Neural progenitor cell (in vitro differentiated cells): ENCODE measurements at regions not wholly inside any gene's neighbourhood (a gene's known extent, or its start where the extent isn't known, plus 50 kb on each side); places are given as distances from the start of the nearest gene placed in this dataset.
A peak's percentile ranks its signal among the peaks of the same experiment; 100 is the strongest.

ENCODE experiments used
- DNase-seq: peaks from one replicate; pipeline ENCODE4 v3.0.0-alpha.2; 2016; ENCODE audit warnings: low spot score
- H2AFZ ChIP-seq: fragments of 200-600 bp; sonication (generic); replicated peaks from 2 replicates; pipeline ENCODE4 v1.6.1; 2016; ENCODE audit warnings: antibody characterized with exemption
- H3F3A ChIP-seq: fragments of 200-600 bp; sonication (generic); 2 replicates; pipeline ENCODE4 v1.6.1; 2016; ENCODE audit warnings: antibody characterized with exemption, low read depth
- H3K27ac ChIP-seq: fragments of 200-600 bp; sonication (generic); 2 replicates; pipeline ENCODE4 v1.5.1; 2016; ENCODE audit warnings: mild to moderate bottlenecking
- H3K27me3 ChIP-seq: fragments of 200-600 bp; sonication (generic); 2 replicates; pipeline ENCODE4 v1.6.1; 2016; ENCODE audit warnings: mild to moderate bottlenecking, moderate library complexity
- H3K36me3 ChIP-seq: fragments of 200-600 bp; sonication (generic); 2 replicates; pipeline ENCODE4 v1.5.1; 2016
- H3K4me1 ChIP-seq: fragments of 200-600 bp; sonication (generic); 2 replicates; pipeline ENCODE4 v1.6.1; 2016; ENCODE audit warnings: mixed run types
- H3K4me2 ChIP-seq: fragments of 200-600 bp; sonication (generic); 2 replicates; pipeline ENCODE4 v1.6.1; 2016
- H3K4me3 ChIP-seq: fragments of 200-600 bp; sonication (generic); 2 replicates; pipeline ENCODE4 v1.5.1; 2016
- H3K79me2 ChIP-seq: fragments of 200-600 bp; sonication (generic); 2 replicates; pipeline ENCODE4 v1.6.1; 2016; ENCODE audit warnings: low read depth
- H3K9ac ChIP-seq: fragments of 200-600 bp; sonication (generic); 2 replicates; pipeline ENCODE4 v1.6.1; 2016
- H3K9me3 ChIP-seq: fragments of 200-600 bp; sonication (generic); 2 replicates; pipeline ENCODE4 v1.5.1; 2016; ENCODE audit warnings: low read depth
- H4K20me1 ChIP-seq: fragments of 200-600 bp; sonication (generic); 2 replicates; pipeline ENCODE4 v1.6.1; 2016; ENCODE audit warnings: low read depth
- H3K27ac Mint-ChIP-seq: 3 replicates; pipeline ENCODE4 v1.8.0; 2021; ENCODE audit warnings: mixed read lengths
- H3K27me3 Mint-ChIP-seq: 2 replicates; pipeline ENCODE4 v1.8.0; 2022; ENCODE audit warnings: low read depth, mild to moderate bottlenecking, inconsistent platforms, moderate library complexity, mixed read lengths; ENCODE audit not compliant: insufficient read depth
- H3K36me3 Mint-ChIP-seq: 3 replicates; pipeline ENCODE4 v1.8.0; 2021; ENCODE audit warnings: mixed read lengths
- H3K4me1 Mint-ChIP-seq: 3 replicates; pipeline ENCODE4 v1.8.0; 2021; ENCODE audit warnings: mixed read lengths
- H3K4me3 Mint-ChIP-seq: 3 replicates; pipeline ENCODE4 v1.8.0; 2021; ENCODE audit warnings: mild to moderate bottlenecking, moderate library complexity, mixed read lengths
- H3K9me3 Mint-ChIP-seq: 3 replicates; pipeline ENCODE4 v1.8.0; 2020; ENCODE audit warnings: mixed read lengths
- CTCF ChIP-seq: fragments of 200-600 bp; sonication (generic); IDR thresholded peaks from 2 replicates; pipeline ENCODE4 v1.5.1; 2017; ENCODE audit warnings: antibody characterized with exemption, mild to moderate bottlenecking
- EZH2 ChIP-seq: fragments of 200-600 bp; sonication (generic); IDR thresholded peaks from 2 replicates; pipeline ENCODE4 v1.6.1; 2017; ENCODE audit warnings: antibody characterized with exemption, mild to moderate bottlenecking, moderate library complexity
- EZH2phosphoT487 ChIP-seq: fragments of 200-600 bp; sonication (generic); IDR thresholded peaks from 2 replicates; pipeline ENCODE4 v1.6.1; 2017; ENCODE audit warnings: antibody characterized with exemption

- H3K36me3 ChIP-seq = no peaks in the 10 kb centered on the region
- no peak overlapping the region for H3K4me2 ChIP-seq
- H3K79me2 ChIP-seq = no peaks in the 10 kb centered on the region
- no peak overlapping the region for H2AFZ ChIP-seq
- H3K4me1 ChIP-seq = peaks cover 8% of the 10 kb centered on the region
- TF ChIP-seq EZH2 (no peak), EZH2phosphoT487 (no peak), CTCF (no peak)
- Mint-ChIP-seq H3K9me3 (peaks cover 3% of the 10 kb centered on the region), H3K4me3 (no peak overlapping the region), H3K36me3 (no peaks in the 10 kb centered on the region), H3K27ac (no peak overlapping the region), H3K27me3 (peaks cover 4% of the 10 kb centered on the region), H3K4me1 (peaks cover 11% of the 10 kb centered on the region)
- H3K27me3 ChIP-seq = no peaks in the 10 kb centered on the region
- H3K9me3 ChIP-seq = no peaks in the 10 kb centered on the region
- DNase-seq = no peak
- H3F3A ChIP-seq = no peaks in the 10 kb centered on the region
- H3K27ac ChIP-seq = no peak overlapping the region
- no peak overlapping the region for H3K9ac ChIP-seq
- H4K20me1 ChIP-seq = no peaks in the 10 kb centered on the region
- H3K4me3 ChIP-seq = no peak overlapping the region
Observed at GRCh38 chr13:26836626-26837025, 76.0 kb upstream of the GPR12 start.

GRCh38 chr13:26834646-26835045, 74.1 kb upstream of the GPR12 start:
- H2AFZ ChIP-seq = peak overlapping the region; percentile 54
- no peak overlapping the region for H3K9ac ChIP-seq
- no peak overlapping the region for H3K27ac Mint-ChIP-seq
- H3K27me3 ChIP-seq = no peaks in the 10 kb centered on the region
- no peaks in the 10 kb centered on the region for H3K36me3 ChIP-seq
- H3K27me3 Mint-ChIP-seq = peaks cover 10% of the 10 kb centered on the region
- no peak overlapping the region for H3K4me2 ChIP-seq
- peaks cover 8% of the 10 kb centered on the region for H3K4me1 Mint-ChIP-seq
- TF ChIP-seq EZH2phosphoT487 (no peak), CTCF (no peak), EZH2 (no peak)
- peaks cover 8% of the 10 kb centered on the region for H3K4me1 ChIP-seq
- H3K4me3 Mint-ChIP-seq = no peak overlapping the region
- H3K9me3 ChIP-seq = no peaks in the 10 kb centered on the region
- H4K20me1 ChIP-seq = no peaks in the 10 kb centered on the region
- peaks cover 3% of the 10 kb centered on the region for H3K9me3 Mint-ChIP-seq
- H3F3A ChIP-seq = no peaks in the 10 kb centered on the region
- DNase-seq = no peak
- H3K36me3 Mint-ChIP-seq = no peaks in the 10 kb centered on the region
- no peaks in the 10 kb centered on the region for H3K79me2 ChIP-seq
- H3K27ac ChIP-seq = no peak overlapping the region
- H3K4me3 ChIP-seq = no peak overlapping the region

DNA sequence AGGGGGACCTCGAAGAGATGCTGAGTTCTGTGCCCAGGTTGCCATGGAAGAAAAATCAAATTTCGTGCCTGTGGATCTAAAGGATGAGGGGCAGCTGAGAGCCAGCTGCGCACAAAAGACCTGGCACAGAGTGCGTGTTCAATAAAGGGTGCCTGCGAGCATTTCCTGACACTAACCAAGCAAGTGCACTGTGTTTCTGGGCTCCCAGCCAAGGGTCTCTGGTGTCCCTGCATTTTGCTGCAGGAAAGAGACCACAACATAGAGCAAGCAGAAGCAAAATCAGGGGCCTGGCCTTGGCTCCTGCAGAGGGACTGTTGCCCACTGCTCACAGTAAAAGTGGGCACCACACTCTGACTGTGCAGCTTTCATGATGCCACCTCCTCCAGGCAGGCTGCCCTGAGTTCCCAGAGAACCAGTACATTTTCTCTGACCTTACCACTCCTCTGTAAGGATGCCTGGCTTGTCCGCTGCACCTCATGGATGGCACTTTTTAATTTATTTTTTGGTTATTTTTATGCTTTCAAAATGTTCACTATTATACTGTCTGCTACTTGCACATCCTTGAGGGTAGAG, 70.8 kb upstream of the GPR12 start:
- Histone ChIP-seq H2AFZ (no peak overlapping the region), H3K36me3 (no peaks in the 10 kb centered on the region), H3K4me1 (peaks cover 1% of the 10 kb centered on the region), H3F3A (no peaks in the 10 kb centered on the region), H3K9ac (no peak overlapping the region), H3K4me3 (no peak overlapping the region), H3K79me2 (no peaks in the 10 kb centered on the region), H3K27ac (no peak overlapping the region), H3K27me3 (no peaks in the 10 kb centered on the region), H3K9me3 (no peaks in the 10 kb centered on the region), H4K20me1 (no peaks in the 10 kb centered on the region), H3K4me2 (no peak overlapping the region)
- TF ChIP-seq EZH2phosphoT487 (no peak), EZH2 (no peak), CTCF (no peak)
- Mint-ChIP-seq H3K27me3 (peaks cover 16% of the 10 kb centered on the region), H3K36me3 (no peaks in the 10 kb centered on the region), H3K4me1 (peaks cover 5% of the 10 kb centered on the region), H3K9me3 (peaks cover 3% of the 10 kb centered on the region), H3K4me3 (no peak overlapping the region), H3K27ac (no peak overlapping the region)
- no peak for DNase-seq
